ENCODE measurements at regions not wholly inside any gene's neighbourhood (a gene's known extent, or its start where the extent isn't known, plus 50 kb on each side); places are given as distances from the start of the nearest gene placed in this dataset.

- TF ChIP-seq POLR2A (IDR thresholded peaks at IDR 0.05) (no peak), CTCF (IDR thresholded peaks at IDR 0.05) (no peak)
Observed at GRCh38 chr2:146262606-146263005, 1582.2 kb upstream of the ACVR2A start.
